GM12878 (cell line): ENCODE measurements at regions not wholly inside any gene's neighbourhood (a gene's known extent, or its start where the extent isn't known, plus 50 kb on each side); places are given as distances from the start of the nearest gene placed in this dataset.

Source experiments
- ATAC-seq: fragments of 200-7000 bp; cut with Tn5 transposase; 3 replicates; pipeline ENCODE4 v1.9.1; 2020; ENCODE audit warnings: mild to moderate bottlenecking, moderate library complexity
- BruUV-seq: library from RNA; stranded (reverse); fragments of 400-500 nt; replicated peaks from 2 replicates; lab custom pipeline; 2021; lab: Mats Ljungman, UMichigan
- CTCF ChIA-PET: fragments of 300-600 bp; sonication (Branson Sonifier 250); formaldehyde crosslinking; extraction: SDS; loops from one replicate; lab custom pipeline; 2021; ENCODE audit warnings: inconsistent platforms; lab: Yijun Ruan, JAX
- POLR2A ChIA-PET: fragments of 350-600 bp; formaldehyde crosslinking; extraction: SDS; loops from one replicate; lab custom pipeline; 2021; ENCODE audit warnings: inconsistent platforms; lab: Charles Lee
- RAD21 ChIA-PET: fragments of 300-600 bp; sonication (Branson Sonifier 250); formaldehyde crosslinking; loops from one replicate; lab custom pipeline; 2023; ENCODE audit warnings: antibody characterized with exemption; ENCODE audit not compliant: unreplicated experiment; lab: Charles Lee
- SMC1A ChIA-PET: fragments of 300-600 bp; sonication (Branson Sonifier 250); formaldehyde crosslinking; loops from one replicate; lab custom pipeline; 2023; ENCODE audit not compliant: unreplicated experiment, uncharacterized antibody; lab: Charles Lee
- DNase-seq: peaks from one replicate; pipeline ENCODE4 v3.0.0-alpha.2; 2011; ENCODE audit warnings: low read depth, low spot score
- FAIRE-seq: peaks from 3 replicates; lab custom pipeline; 2011; peaks lifted over from hg19 to GRCh38; lab: Jason Lieb, UNC
- H2AFZ ChIP-seq: 2 replicates; pipeline ENCODE4 v1.6.0; 2011; ENCODE audit warnings: low read depth, low read length, control low read depth; ENCODE audit not compliant: control insufficient read depth
- H3K27ac ChIP-seq: 2 replicates; pipeline ENCODE4 v1.5.1; 2011; ENCODE audit warnings: control low read depth; ENCODE audit not compliant: control insufficient read depth, insufficient read depth
- H3K27me3 ChIP-seq, 2 experiments: replicated peaks in 1 of 2; 2 replicates each; pipeline versions ENCODE4 v1.6.0 to v1.6.1; 2011; ENCODE audit warnings: low read length in 1 of 2; ENCODE audit not compliant: control insufficient read depth in 2 of 2, insufficient read depth in 2 of 2
- H3K36me3 ChIP-seq, 2 experiments: 2 replicates each; pipeline ENCODE4 v1.5.1; 2011; ENCODE audit warnings: low read length in 1 of 2; ENCODE audit not compliant: control insufficient read depth in 2 of 2, insufficient read depth in 2 of 2
- H3K4me1 ChIP-seq: 2 replicates; pipeline ENCODE4 v1.6.1; 2011; ENCODE audit warnings: mild to moderate bottlenecking, low read length, moderate library complexity, mixed read lengths; ENCODE audit not compliant: control insufficient read depth, insufficient read depth
- H3K4me2 ChIP-seq: 2 replicates; pipeline ENCODE4 v1.6.0; 2011; ENCODE audit warnings: control low read depth; ENCODE audit not compliant: control insufficient read depth, insufficient read depth
- H3K4me3 ChIP-seq: fragments of 200-600 bp; sonication (generic); 2 replicates; pipeline ENCODE4 v1.5.1; 2016
- H3K79me2 ChIP-seq: 2 replicates; pipeline ENCODE4 v1.6.0; 2011; ENCODE audit warnings: low read length; ENCODE audit not compliant: control insufficient read depth, insufficient read depth
- H3K9ac ChIP-seq: 2 replicates; pipeline ENCODE4 v1.8.0; 2011; ENCODE audit warnings: low read length, control low read depth, mixed read lengths; ENCODE audit not compliant: control insufficient read depth, insufficient read depth
- H3K9me3 ChIP-seq: replicated peaks from 3 replicates; pipeline ENCODE4 v1.5.1; 2011; ENCODE audit warnings: mild to moderate bottlenecking, low read length; ENCODE audit not compliant: control insufficient read depth, insufficient read depth
- H4K20me1 ChIP-seq: 2 replicates; pipeline ENCODE4 v1.6.0; 2011; ENCODE audit not compliant: control insufficient read depth, insufficient read depth
- BCL3 ChIP-seq: IDR thresholded peaks from 2 replicates; pipeline ENCODE4 v1.6.1; 2011; ENCODE audit warnings: borderline replicate concordance, low read depth, mild to moderate bottlenecking, moderate library complexity, low read length; ENCODE audit not compliant: insufficient read depth, poor library complexity, severe bottlenecking
- EZH2 ChIP-seq: IDR thresholded peaks from 2 replicates; pipeline ENCODE4 v1.6.1; 2012; ENCODE audit warnings: low read depth, mild to moderate bottlenecking, control low read depth, inconsistent platforms, low read length, borderline replicate concordance; ENCODE audit not compliant: control insufficient read depth
- GABPA ChIP-seq: IDR thresholded peaks from 2 replicates; pipeline ENCODE4 v1.6.1; 2014; ENCODE audit warnings: antibody characterized with exemption, low read depth, mild to moderate bottlenecking, inconsistent platforms
- MEF2B ChIP-seq: fragments of 450-650 bp; IDR thresholded peaks from 2 replicates; pipeline ENCODE4 v1.6.1; 2018; ENCODE audit warnings: mild to moderate bottlenecking, moderate library complexity; ENCODE audit not compliant: partially characterized antibody, poor library complexity, severe bottlenecking
- MTA3 ChIP-seq: IDR thresholded peaks from 2 replicates; pipeline ENCODE4 v1.6.1; 2012; ENCODE audit warnings: low read length, inconsistent platforms, borderline replicate concordance
- NBN ChIP-seq: fragments of 450-650 bp; IDR thresholded peaks from 2 replicates; pipeline ENCODE4 v1.6.1; 2016
- NR2C1 ChIP-seq: fragments of 450-650 bp; IDR thresholded peaks from 2 replicates; pipeline ENCODE4 v1.6.1; 2017; ENCODE audit warnings: antibody characterized with exemption, mild to moderate bottlenecking, moderate library complexity
- RAD51 ChIP-seq: fragments of 450-650 bp; IDR thresholded peaks from 2 replicates; pipeline ENCODE4 v1.6.1; 2016; ENCODE audit warnings: moderate library complexity, mild to moderate bottlenecking, inconsistent platforms
- RELA ChIP-seq: fragments of 450-650 bp; IDR thresholded peaks from 2 replicates; pipeline ENCODE4 v1.8.0; 2014; ENCODE audit warnings: borderline replicate concordance; ENCODE audit not compliant: partially characterized antibody
- YY1 ChIP-seq: IDR thresholded peaks from 2 replicates; pipeline ENCODE4 v1.6.1; 2011; ENCODE audit warnings: low read depth, mild to moderate bottlenecking, low read length
- WGBS: methylation state at CpG from one replicate; pipeline ENCODE4 v1.1.6; 2016; ENCODE audit warnings: low lambda C conversion rate; ENCODE audit not compliant: insufficient replicate concordance, insufficient coverage; ENCODE audit errors: missing lambda C conversion rate; 5-methylcytosine and 5-hydroxymethylcytosine counted together
- in situ Hi-C: fragments of 300-500 bp; cut with MboI; formaldehyde crosslinking; loops from 9 replicates; pipeline ENCODE4 v1.14.3; 2018; ENCODE audit warnings: mixed read lengths
- intact Hi-C: fragments of 100-400 bp; cut with micrococcal nuclease; formaldehyde crosslinking; loops from one replicate; pipeline ENCODE4 v1.14.2; 2022; ENCODE audit not compliant: unreplicated experiment

- TF ChIP-seq BCL3 (no peak), RAD51 (no peak), NBN (no peak), MTA3 (no peak), GABPA (no peak), YY1 (no peak), RELA (no peak)
These were observed 213.0 kb downstream of the HS3ST3B1 start (continued) for GRCh38 chr17:14513835-14514234.

GRCh38 chr17:14510136-14510535 lies 209.3 kb downstream of the HS3ST3B1 start:
- ChIA-PET POLR2A (no interaction called here), SMC1A (no interaction called here), RAD21 (no interaction called here), CTCF (no interaction called here)
- Histone ChIP-seq H3K4me1 (no peaks in the 10 kb centered on the region), H3K36me3 (no peaks in the 10 kb centered on the region), H3K27ac (no peak overlapping the region), H3K4me3 (no peak overlapping the region), H4K20me1 (no peaks in the 10 kb centered on the region), H3K79me2 (no peaks in the 10 kb centered on the region), H2AFZ (no peak overlapping the region), H3K9me3 (no peaks in the 10 kb centered on the region), H3K4me2 (no peak overlapping the region), H3K27me3 (no peaks in the 10 kb centered on the region), H3K9ac (no peak overlapping the region)
- TF ChIP-seq EZH2 = no peak
- no peak for TF ChIP-seq MEF2B
- no peak for TF ChIP-seq NR2C1
- no peak for FAIRE-seq
- no TSS peak for BruUV-seq
- DNase-seq = no peak
- WGBS = 93% methylated on average over 3 of the region's 3 CpGs
- in situ Hi-C loops (no loop called here), intact Hi-C loops (no loop called here)
- no peak for ATAC-seq
